ENCODE measurements at regions not wholly inside any gene's neighbourhood (a gene's known extent, or its start where the extent isn't known, plus 50 kb on each side); places are given as distances from the start of the nearest gene placed in this dataset.

DNA sequence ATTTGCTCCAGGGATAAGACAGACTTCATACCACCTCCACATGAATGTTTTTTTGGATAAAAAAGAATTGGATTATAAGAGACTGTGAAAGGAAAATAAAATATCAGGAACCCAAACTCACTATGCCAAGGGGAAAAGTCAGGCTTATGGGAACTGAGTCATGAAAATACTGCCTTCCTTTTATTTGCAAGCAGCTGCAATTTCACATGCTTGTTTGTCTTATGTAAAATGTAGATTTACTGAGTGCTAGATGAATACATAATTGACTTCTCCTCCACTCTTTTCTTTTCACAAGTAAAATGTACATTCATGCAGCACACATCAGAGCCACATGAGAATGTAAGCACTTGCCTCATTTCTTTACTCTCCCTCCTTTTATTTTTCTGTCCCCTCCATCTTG is 940.8 kb upstream of the MBL2 start:
- TF ChIP-seq, protein P1, sequence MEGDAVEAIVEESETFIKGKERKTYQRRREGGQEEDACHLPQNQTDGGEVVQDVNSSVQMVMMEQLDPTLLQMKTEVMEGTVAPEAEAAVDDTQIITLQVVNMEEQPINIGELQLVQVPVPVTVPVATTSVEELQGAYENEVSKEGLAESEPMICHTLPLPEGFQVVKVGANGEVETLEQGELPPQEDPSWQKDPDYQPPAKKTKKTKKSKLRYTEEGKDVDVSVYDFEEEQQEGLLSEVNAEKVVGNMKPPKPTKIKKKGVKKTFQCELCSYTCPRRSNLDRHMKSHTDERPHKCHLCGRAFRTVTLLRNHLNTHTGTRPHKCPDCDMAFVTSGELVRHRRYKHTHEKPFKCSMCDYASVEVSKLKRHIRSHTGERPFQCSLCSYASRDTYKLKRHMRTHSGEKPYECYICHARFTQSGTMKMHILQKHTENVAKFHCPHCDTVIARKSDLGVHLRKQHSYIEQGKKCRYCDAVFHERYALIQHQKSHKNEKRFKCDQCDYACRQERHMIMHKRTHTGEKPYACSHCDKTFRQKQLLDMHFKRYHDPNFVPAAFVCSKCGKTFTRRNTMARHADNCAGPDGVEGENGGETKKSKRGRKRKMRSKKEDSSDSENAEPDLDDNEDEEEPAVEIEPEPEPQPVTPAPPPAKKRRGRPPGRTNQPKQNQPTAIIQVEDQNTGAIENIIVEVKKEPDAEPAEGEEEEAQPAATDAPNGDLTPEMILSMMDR (IDR thresholded peaks at IDR 0.05): no peak
- TF ChIP-seq ZFX (IDR thresholded peaks at IDR 0.05; ENCODE audit: borderline replicate concordance): no peak

Data from 22Rv1 (cell line).